Pulmonary artery endothelial cell (primary cell): ENCODE measurements at regions not wholly inside any gene's neighbourhood (a gene's known extent, or its start where the extent isn't known, plus 50 kb on each side); places are given as distances from the start of the nearest gene placed in this dataset.

Experiments
- DNase-seq: peaks from one replicate; pipeline ENCODE4 v3.0.0-alpha.2; 2011; ENCODE audit warnings: low read depth, low spot score

DNA sequence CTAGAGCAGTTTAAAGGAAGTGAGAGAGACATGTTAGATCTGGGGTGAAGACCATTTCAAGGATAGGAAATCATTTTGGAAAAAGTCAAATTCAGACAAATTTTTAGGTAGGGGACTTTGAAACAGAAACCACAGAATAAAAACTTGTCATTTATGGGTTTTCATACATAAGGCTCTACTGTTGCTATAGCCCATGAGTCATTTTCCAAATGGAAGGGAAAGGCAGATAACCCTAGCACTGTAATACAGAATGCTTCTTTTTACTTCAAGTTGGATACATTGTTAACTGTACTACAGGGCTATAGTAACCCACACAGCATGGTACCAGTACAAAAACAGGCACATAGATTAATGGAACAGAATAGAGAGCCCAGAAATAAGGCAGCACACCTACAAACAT lies 455.4 kb downstream of the EBF1 start:
- no peak for DNase-seq

DNA sequence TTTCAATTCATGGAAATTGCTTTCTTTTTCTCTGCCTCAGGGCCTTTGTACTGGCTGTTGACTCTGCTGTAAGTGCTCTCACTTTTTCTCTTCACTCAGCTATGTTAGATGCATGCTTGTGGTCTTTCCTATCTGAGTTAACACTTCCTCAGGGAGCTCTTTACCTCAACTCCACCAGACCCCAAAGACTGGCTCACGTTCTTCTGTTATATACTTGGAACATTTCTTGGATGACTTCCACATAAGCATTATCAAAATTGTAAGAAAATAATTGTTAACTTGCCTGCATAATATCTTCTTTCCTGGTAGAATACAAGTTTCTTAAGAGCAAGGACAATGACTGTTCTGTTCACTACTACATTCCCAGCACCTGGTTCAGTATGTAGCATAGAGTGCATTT lies 455.9 kb downstream of the EBF1 start:
- no peak for DNase-seq

DNA sequence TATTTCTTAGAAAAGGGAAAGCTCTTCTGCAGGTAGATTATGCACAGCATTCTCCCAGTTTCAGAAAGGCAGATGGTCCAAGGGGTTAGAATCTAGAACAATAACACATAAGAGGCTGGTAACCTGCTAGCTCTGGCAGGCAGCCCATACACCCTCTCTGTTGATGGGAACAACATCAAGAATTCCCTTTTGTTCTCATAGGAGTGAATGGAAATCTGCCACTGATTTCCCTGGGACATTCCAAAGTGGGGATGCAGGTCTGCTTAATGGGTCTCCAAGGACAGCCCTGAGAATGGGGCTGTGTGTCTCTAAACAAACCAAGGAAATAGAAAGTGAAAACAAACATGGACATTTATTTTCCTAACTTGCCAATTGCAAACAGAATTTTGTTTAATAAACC lies 456.8 kb downstream of the EBF1 start:
- DNase-seq: no peak

DNA sequence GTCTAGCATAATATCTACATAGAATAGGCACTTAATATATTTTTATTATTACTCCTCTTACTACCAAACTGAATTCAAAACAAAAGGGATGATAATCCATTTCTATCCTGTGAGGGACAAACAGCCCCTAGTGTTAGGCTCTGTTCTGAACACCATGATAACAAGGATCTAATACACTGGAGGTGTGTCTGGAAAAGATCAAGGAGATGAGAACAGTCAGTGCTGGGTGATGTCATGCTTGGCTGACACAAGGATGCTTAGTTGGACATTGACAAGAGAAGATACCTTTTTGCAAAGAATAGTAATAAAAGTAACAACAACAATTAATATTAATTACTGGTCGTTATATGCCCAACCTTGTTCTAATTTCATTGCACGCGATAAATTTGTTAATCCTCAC lies 458.7 kb downstream of the EBF1 start:
- no peak for DNase-seq

DNA sequence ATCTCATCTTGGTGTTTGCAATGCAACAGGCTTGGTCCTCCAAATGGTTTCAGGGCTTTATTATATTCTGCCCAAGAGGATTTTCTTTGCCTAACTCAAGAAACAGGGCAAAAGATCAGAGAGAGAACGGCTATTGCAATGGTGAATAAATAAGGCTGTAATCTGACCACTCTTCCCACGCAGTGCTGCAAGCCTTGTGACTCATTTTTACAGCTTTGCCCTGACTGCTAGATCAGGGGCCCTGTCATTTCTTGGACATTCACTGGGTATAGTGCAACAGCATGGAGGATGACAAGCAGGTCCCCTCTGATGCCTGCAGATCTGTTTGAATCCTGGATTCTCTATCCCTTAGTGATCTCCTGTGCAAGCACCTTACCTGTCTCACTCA lies 459.1 kb downstream of the EBF1 start:
- DNase-seq: no peak

DNA sequence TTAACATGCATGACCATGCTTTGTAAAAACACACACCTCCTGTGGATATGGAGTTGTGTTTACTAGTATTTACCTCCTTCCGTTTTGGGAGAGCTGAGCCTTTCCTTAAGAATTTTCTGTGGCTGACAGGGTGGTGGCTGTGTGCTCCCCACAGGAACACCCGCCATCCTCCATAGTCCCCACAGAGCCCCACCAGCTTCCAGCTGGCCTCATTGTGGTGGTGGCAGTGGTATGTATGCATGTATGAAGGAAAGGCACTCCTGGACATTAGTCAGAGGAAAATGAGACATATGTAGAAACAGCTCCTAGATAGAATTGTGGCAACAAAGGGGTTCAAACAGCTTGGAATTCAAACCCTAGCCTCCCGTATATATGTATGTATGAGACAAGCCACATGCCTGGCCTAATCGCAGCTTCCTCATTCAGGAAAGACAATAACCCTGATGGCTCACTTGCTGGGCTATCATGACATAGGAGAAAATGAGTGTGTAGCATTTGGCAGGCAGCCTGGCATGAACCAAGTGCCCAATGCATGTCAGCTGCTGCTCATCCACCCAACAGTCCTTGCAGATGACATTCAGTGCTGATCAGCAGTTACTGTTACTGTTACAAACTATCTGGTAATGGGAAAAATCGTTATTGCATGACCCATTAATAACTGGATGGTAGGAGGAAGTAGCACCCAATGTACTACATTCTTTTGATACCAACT lies 459.7 kb downstream of the EBF1 start:
- no peak for DNase-seq

DNA sequence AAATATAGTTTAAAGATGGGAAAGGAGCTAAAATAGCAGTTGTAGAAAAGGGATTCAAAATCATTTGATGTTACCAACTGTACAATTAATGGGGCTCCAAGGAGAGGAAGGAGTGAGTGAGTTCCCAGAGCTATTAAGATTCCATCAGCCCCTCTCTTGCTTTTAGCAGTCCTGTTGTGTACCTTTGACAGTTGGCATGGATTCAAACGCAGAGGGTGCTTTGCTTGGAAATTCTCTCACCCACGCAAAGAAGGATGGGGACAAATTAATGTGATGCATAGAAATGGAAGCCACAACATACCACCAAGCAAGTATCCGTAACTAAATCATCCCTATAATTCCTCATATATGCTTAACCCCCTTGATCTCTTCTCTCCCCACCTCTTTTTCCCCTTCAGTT lies 461.3 kb downstream of the EBF1 start:
- DNase-seq: no peak

DNA sequence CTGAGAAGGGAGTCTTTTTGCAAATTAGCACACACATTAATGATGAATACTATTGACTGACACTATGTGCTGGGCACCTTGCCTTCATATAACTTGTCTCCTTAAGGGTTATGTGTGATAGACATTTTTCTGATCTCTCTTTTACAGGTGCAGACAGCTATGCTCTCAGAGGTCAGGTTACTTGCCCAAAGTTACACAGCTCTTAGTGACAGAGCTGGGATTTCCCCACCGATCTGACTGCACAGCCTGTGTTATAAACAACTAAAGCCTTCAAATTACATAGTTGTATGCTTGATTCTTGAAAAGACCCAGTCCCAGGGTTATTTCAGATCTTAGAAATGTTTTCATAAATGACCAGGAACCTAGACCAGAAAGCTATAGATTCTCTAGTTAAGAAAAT lies 462.7 kb downstream of the EBF1 start:
- no peak for DNase-seq

DNA sequence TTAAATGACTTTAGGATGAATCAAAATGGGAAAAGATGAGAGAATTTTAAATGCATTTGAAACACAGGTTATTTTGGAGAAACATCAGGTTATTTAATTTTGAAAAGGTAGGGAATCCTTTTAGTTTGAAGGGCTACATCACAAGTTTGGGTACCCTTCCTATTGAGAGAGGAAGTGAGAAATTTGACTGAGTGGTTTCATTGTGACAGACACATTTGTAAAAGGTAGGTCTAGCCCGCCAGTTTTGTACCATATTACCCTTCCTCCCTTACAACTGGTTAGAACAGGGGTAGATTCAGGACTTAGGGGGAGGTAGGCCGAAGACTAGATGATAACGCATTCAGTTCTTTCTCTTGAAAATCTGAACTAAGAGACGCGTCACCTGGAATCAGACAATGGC lies 464.2 kb downstream of the EBF1 start:
- no peak for DNase-seq

DNA sequence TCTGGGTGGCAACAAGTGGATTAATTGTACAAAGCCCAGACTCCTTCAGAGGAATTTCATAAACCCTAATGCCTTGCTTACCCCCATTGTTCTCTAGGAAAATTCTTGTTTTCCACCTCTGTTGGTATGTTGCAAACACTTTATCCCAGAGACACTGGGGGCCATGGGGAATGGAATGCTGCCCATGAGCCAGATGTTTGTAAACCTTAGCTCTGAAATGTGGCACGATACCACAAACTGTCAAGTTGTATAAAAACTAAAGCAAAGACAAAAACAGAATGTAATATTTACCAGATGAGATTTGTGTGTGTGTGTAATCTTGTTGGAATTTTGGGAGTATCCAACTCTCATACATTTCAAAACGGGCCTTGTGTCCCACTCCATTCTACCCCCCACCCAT lies 465.0 kb downstream of the EBF1 start:
- DNase-seq: no peak

DNA sequence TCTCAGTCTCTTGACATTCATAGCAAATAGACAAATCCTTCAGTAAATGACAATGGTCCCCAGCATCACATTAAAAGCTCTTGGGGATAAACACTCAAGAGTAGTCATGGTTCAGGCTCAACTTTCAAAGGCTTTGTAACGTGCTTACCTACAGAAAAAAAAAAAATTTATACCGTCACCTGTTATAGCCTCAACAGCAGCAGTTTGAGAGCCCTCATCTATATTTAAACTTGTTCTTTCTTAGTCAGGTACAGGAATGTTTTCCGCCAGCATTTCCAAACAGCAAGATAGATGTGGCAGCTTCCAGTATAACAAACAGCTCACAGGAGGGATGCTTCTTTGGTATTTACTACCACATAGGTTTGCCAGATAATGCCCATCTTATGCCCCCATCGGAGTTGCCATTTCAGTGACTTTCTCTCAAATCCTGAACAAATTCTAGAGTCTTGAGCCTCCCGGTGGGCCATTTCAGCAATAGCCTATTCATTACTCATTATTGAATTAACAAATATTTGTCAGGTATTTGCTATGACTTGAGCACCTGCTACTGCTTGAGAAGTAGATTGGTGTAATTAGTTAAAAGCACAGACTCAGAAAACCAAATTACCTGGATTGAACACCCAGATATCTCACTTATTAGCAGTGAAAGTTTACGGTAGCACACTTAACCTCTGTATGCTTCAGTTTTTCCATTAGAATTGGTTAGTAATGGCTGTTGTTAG lies 470.0 kb downstream of the EBF1 start:
- no peak for DNase-seq

DNA sequence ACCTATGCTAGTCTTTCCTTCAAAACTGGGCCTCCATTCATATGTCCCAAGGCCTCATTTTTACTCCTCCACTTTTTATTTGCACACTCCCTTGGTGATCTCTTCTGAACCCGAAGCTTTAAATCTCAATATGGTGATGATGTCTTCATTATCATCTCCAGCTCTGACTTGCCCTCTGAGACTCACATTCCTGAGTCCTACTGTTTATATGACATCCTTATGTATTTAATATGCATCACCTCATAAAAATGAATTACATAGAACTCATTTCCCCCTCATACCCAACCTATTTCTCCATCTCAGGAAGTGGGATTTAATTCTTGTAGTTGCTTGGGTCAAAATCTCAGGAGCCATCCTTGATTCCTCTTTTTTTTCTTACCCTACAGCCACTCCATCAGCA lies 473.0 kb downstream of the EBF1 start:
- DNase-seq: no peak

DNA sequence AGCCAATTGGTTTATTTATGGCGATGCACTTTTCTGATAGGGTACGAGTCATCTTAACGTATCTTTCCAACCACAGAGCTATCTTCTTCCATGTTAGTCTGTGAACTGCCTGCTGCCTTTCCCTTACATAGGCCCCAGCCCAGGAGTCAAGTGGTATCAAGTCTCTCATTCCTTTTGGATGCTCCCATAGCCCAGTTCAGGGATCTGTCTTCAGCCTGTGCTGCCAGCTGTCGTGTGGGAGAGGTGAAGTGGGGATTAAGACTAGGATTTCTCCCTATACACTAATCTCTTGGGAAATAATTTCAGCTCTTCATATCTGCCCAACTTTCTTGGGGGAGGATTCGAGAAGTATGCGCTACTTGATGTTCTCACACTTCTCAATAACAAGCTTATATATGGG lies 475.7 kb downstream of the EBF1 start:
- no peak for DNase-seq

DNA sequence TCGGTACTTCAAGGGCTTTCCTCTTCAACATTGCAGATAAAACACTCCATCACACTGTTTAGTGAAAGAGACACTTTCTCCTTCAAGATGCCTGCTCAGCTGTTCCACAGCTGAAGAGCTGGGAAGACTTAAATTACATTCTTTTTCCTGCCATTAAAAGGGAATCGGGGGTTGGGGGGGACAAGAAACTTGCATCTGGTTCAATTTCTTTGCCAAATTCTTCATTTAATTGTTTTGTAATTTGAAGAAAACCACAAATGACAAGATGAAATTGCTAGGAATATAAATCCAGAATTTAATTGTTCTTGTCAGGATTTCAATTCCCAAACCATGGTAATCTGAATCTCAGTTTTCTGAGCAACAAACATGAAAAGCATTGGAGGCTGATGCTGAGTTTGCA lies 478.3 kb downstream of the EBF1 start:
- no peak for DNase-seq

DNA sequence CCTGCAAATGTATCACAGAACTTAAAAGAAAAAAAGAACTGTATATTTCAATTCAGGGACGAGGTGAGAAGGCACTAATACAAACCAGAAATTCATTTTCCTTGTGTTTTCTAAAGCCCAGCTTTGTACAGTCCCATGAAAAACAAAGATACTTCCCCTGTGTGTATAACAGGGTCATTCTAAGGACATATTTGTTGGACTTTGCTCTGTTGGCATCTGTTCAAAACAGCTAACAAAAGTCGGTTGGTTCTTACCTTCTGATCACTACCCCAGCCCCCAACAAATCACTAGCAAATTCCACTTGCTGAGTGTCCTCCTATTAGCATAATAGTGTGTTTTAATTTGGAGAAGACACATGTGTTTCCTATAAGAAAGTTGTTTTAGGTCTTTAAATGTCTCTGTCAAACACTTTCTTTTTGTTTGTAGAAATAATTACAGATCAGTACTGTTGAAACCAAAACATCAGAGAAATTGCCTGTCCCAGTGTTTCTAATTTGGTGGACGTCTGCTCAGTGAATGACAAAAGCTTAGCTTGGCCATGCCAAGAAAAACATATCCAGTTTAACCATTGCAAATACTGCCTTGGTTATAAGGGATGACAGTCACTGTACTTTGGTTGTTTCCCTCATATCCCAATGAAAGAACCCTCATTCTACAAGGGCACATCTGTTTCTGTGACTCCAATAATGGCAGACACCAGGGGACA lies 480.5 kb downstream of the EBF1 start:
- DNase-seq: no peak

DNA sequence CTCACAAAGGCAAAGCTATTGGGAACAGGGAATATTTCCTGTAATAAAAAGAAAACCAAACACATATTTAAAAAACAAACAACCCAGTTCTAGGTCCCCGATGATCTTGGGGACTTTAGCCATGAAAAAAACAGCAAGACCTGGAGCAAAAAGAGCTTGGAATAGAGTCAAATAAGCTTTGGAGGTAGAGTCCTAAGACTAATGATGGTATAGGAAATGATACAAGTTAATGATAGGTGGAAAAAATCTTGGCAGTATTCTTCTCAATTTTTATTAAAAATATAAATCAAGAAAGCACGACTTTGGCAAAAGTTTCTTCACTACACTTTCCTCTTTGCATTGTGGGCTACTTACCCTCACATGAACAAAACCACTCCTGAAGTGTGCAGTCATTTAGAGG lies 481.5 kb downstream of the EBF1 start:
- DNase-seq: no peak

DNA sequence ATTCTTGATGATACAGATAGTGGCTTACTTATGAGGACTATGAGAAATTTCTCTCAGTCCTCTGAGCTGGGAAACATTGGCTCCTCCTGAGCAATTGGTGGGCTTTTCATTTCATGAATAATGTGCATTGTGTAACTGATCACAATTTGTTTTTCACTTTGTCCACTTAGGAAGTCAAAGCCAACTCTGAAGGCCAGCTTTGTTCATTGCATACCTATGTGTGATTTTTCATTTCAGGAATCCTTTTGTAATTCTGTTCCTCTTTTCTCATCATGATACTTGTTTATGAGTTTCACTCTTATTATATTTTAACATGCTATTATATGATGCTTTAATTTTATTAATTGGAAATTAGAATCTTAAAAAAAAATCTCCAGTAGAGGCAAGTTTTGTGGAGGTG lies 483.0 kb downstream of the EBF1 start:
- DNase-seq: no peak

DNA sequence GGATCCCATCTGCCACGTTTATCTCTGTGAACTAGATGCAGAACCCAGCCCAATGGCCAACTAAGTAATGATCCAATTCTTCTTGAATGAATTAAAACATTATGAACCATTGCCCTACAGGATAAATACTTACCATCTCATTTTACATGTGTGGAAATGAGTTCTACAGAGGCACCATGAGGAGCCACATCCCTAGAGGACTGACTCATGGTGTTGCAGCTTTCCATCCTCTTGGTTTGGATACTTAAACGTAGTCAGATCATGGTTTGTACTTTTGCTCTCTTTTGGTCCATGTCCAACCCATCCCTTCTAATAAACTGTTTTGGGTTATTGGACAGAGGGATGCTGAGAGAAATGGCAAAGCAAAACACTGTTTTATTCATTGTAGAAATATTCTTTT lies 484.8 kb downstream of the EBF1 start:
- no peak for DNase-seq

DNA sequence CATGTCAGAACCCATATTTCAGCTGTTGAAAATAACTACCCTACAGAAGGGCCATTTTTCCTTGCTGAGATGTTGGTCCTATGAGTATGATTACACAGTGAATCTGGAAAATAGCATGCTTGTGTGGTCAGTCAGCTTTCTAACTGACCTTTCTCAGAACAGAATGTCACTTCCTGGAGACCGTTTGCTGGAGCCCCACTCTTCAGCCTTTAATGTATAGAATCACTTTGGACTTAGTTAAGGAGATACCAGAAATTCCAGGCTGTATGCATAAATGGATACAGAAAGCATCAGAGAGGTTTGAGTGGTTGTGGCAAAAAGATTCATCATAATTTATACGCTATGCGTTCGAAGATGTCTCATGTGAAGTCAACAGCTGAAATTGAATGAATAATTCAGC lies 488.1 kb downstream of the EBF1 start:
- no peak for DNase-seq

DNA sequence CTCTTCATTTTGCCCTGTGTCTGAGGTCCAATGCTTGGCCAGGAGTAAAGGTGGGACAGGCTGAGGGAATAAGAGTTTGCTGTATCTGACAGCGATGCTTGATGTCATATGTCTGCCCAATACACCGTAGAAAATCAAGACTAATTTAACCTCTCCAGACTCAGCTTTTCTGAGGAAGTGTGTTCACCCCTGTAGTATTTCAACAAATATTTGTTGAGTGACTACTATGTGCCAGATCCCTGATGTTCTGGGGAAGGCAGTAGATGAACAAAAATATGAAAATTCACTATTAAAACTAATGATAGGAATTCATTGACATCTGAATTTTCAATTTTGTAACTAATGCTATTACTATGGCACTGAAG lies 489.7 kb downstream of the EBF1 start:
- DNase-seq: no peak

DNA sequence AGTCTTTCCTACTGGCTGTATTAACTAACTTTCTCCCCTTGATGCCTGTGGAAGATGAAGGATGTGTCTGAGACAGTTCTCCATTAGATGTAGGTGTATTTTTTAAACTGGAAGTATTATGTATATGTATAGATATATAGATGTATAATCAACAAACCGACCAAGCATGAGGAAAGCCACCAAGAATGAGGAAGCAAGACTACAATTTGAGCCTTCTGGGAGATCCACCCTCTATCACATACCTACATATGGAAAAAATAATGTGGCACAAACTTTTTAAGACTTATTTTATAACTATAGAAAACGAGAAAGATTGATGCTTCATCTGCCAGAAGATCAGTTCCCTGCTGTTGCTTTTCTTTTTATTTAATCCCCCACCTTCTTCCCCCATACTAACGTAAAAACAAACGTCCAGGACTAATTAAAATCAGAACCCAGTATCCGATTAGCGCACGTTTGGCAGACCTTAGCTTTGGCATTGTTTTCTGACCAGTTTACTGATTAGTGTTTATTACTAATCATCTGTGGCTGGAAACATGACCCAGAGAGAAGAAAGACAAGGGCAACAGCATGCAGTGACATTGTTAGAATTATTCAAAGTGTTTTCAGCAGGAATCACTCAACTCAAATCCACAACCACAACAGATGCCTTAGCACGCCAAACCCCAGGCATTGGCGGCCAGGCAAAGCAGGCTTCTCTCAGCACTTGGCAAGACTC lies 490.2 kb downstream of the EBF1 start:
- no peak for DNase-seq

DNA sequence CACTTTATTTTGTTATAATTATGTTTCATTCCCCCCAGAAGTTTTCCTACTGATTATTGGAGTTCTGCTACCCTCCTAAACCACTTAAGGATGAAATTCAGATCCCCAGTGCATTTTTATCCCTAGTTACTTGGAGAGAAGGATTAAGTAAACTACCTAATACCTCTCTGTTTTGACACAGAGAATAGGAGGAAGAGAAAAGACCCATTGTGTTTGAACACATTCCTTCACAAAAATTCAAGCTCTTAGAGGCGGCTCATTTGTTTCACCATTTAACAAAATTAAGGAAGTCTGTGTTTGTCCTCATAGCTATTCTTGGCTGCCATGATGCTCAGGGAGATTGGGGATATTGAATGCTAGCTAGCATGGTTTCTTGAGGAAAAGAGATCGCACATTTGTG lies 492.6 kb downstream of the EBF1 start:
- DNase-seq: no peak
